H1 (cell line): ENCODE measurements at regions not wholly inside any gene's neighbourhood (a gene's known extent, or its start where the extent isn't known, plus 50 kb on each side); places are given as distances from the start of the nearest gene placed in this dataset.
"Not testable (repeated sequence)": the region's sequence is repeated elsewhere in the genome, so short reads cannot be mapped to it uniquely, and the experiment has no call there.

ENCODE experiments used
- CTCF ChIA-PET: fragments of 300-600 bp; sonication (Branson Sonifier 250); formaldehyde crosslinking; loops from one replicate; lab custom pipeline; 2021; ENCODE audit not compliant: partially characterized antibody; lab: Charles Lee
- POLR2A ChIA-PET: fragments of 300-600 bp; sonication (Branson Sonifier 250); formaldehyde crosslinking; loops from one replicate; lab custom pipeline; 2021; ENCODE audit warnings: inconsistent platforms; ENCODE audit not compliant: partially characterized antibody; lab: Charles Lee
- DNase-seq, 2 experiments: peaks; one replicate each; pipeline versions ENCODE4 v3.0.0 to v3.0.0-alpha.2; 2010 to 2022; ENCODE audit warnings: low spot score in 2 of 2, low read depth in 1 of 2, mixed read lengths in 1 of 2
- FAIRE-seq: peaks from 2 replicates; lab custom pipeline; 2011; peaks lifted over from hg19 to GRCh38; lab: Jason Lieb, UNC
- H2AFZ ChIP-seq: 2 replicates; pipeline ENCODE4 v1.8.1; 2012; ENCODE audit warnings: low read length, inconsistent platforms
- H2AK5ac ChIP-seq: 2 replicates; pipeline ENCODE4 v1.6.1; 2013; ENCODE audit warnings: low read depth, low read length
- H2BK120ac ChIP-seq: replicated peaks from 2 replicates; pipeline ENCODE3; 2013; ENCODE audit warnings: low read depth, low read length, inconsistent platforms
- H2BK12ac ChIP-seq: 2 replicates; pipeline ENCODE4 v1.6.1; 2013; ENCODE audit warnings: low read depth, low read length
- H2BK15ac ChIP-seq: 2 replicates; pipeline ENCODE4 v1.6.1; 2013; ENCODE audit warnings: low read length
- H2BK20ac ChIP-seq: 2 replicates; pipeline ENCODE4 v1.6.1; 2013; ENCODE audit warnings: low read length
- H2BK5ac ChIP-seq: 2 replicates; pipeline ENCODE4 v1.6.1; 2013; ENCODE audit warnings: low read depth, low read length
- H3K14ac ChIP-seq: 2 replicates; pipeline ENCODE4 v1.6.1; 2013; ENCODE audit warnings: inconsistent platforms; ENCODE audit not compliant: insufficient read length
- H3K18ac ChIP-seq: 2 replicates; pipeline ENCODE4 v1.6.1; 2013; ENCODE audit warnings: low read length; ENCODE audit errors: extremely low read depth
- H3K23ac ChIP-seq: 2 replicates; pipeline ENCODE4 v1.6.1; 2013; ENCODE audit warnings: inconsistent platforms; ENCODE audit not compliant: insufficient read length
- H3K23me2 ChIP-seq: 2 replicates; pipeline ENCODE4 v1.6.1; 2013; ENCODE audit warnings: low read depth, low read length
- H3K27ac ChIP-seq: 2 replicates; pipeline ENCODE4 v1.6.1; 2011; ENCODE audit warnings: low read depth, low read length, inconsistent platforms
- H3K27me3 ChIP-seq, 4 experiments: replicated peaks in 1 of 4; 1 replicate in 1 of 4; 2 replicates in 3 of 4; pipeline versions ENCODE4 v1.6.1 to v1.8.1; 2011 to 2013; ENCODE audit warnings: low read length in 3 of 4, mild to moderate bottlenecking in 3 of 4, inconsistent platforms in 2 of 4, mixed read lengths in 2 of 4, moderate library complexity in 1 of 4; ENCODE audit not compliant: control insufficient read depth in 3 of 4, insufficient read depth in 3 of 4; ENCODE audit errors: extremely low read depth in 1 of 4
- H3K36me3 ChIP-seq, 4 experiments: 2 replicates each; pipeline versions ENCODE4 v1.6.1 to v1.8.1; 2011 to 2013; ENCODE audit warnings: mild to moderate bottlenecking in 4 of 4, low read length in 3 of 4, moderate library complexity in 2 of 4, control low read depth in 1 of 4, inconsistent platforms in 1 of 4; ENCODE audit not compliant: insufficient read depth in 4 of 4, control insufficient read depth in 2 of 4
- H3K4ac ChIP-seq: replicated peaks from 2 replicates; pipeline ENCODE3; 2013; ENCODE audit warnings: low read length, low read depth, mixed read lengths, inconsistent platforms; ENCODE audit not compliant: insufficient read length
- H3K4me1 ChIP-seq, 4 experiments: replicated peaks in 1 of 4; 1 replicate in 1 of 4; 2 replicates in 3 of 4; pipeline versions ENCODE4 v1.6.1 to v1.8.1; 2011 to 2013; ENCODE audit warnings: low read length in 3 of 4, inconsistent platforms in 2 of 4, mixed read lengths in 1 of 4; ENCODE audit not compliant: insufficient read depth in 4 of 4, control insufficient read depth in 3 of 4
- H3K4me2 ChIP-seq, 2 experiments: 2 replicates each; pipeline versions ENCODE4 v1.6.1 to v1.8.1; 2011 to 2013; ENCODE audit warnings: low read depth in 2 of 2, low read length in 2 of 2, control low read depth in 1 of 2, inconsistent platforms in 1 of 2, mild to moderate bottlenecking in 1 of 2; ENCODE audit not compliant: insufficient read depth in 1 of 2
- H3K4me3 ChIP-seq, 4 experiments: fragments of 200-600, 300-600 bp in 1 of 4; sonication (generic), shearing (Covaris generic), sonication (Bioruptor Twin) in 1 of 4; 2 replicates each; pipeline versions ENCODE4 v1.5.1 to v1.8.1; 2011 to 2016; ENCODE audit warnings: low read length in 4 of 4, low read depth in 3 of 4, control low read depth in 2 of 4, inconsistent platforms in 2 of 4, mild to moderate bottlenecking in 2 of 4, mixed read lengths in 1 of 4, moderate library complexity in 1 of 4; ENCODE audit not compliant: insufficient read depth in 2 of 4; ENCODE audit errors: extremely low read depth in 1 of 4
- H3K56ac ChIP-seq: replicated peaks from 2 replicates; pipeline ENCODE3; 2013; ENCODE audit warnings: low read depth, mild to moderate bottlenecking, mixed read lengths, low read length, inconsistent platforms; ENCODE audit not compliant: insufficient read length
- H3K79me1 ChIP-seq: 2 replicates; pipeline ENCODE4 v1.6.1; 2013; ENCODE audit warnings: low read depth, low read length, control low read depth
- H3K79me2 ChIP-seq, 2 experiments: 2 replicates each; pipeline versions ENCODE4 v1.6.1 to v1.8.1; 2012 to 2013; ENCODE audit warnings: low read length in 2 of 2, mild to moderate bottlenecking in 2 of 2, inconsistent platforms in 1 of 2; ENCODE audit not compliant: insufficient read depth in 2 of 2, control insufficient read depth in 1 of 2
- H3K9ac ChIP-seq, 4 experiments: replicated peaks in 1 of 4; 1 replicate in 1 of 4; 2 replicates in 3 of 4; pipeline versions ENCODE4 v1.6.1 to v1.8.1; 2011 to 2013; ENCODE audit warnings: low read depth in 3 of 4, low read length in 3 of 4, control low read depth in 2 of 4, mild to moderate bottlenecking in 2 of 4, moderate library complexity in 2 of 4, inconsistent platforms in 1 of 4; ENCODE audit errors: extremely low read depth in 1 of 4
- H3K9me3 ChIP-seq, 2 experiments: 2 replicates each; pipeline versions ENCODE4 v1.6.1 to v1.8.1; 2012 to 2013; ENCODE audit warnings: mild to moderate bottlenecking in 2 of 2, moderate library complexity in 2 of 2, control low read depth in 1 of 2, inconsistent platforms in 1 of 2, low read depth in 1 of 2, low read length in 1 of 2, mixed read lengths in 1 of 2; ENCODE audit not compliant: insufficient read depth in 2 of 2
- H4K20me1 ChIP-seq, 2 experiments: replicated peaks in 1 of 2; 2 replicates each; pipeline versions ENCODE3 to v1.8.1; 2011 to 2013; ENCODE audit warnings: inconsistent platforms in 2 of 2, low read length in 2 of 2, mild to moderate bottlenecking in 1 of 2; ENCODE audit not compliant: insufficient read depth in 2 of 2, control insufficient read depth in 1 of 2
- H4K5ac ChIP-seq: 2 replicates; pipeline ENCODE4 v1.6.1; 2013; ENCODE audit warnings: low read length, low read depth, mixed read lengths, inconsistent platforms; ENCODE audit not compliant: insufficient read length
- H4K8ac ChIP-seq: 2 replicates; pipeline ENCODE4 v1.8.0; 2013; ENCODE audit warnings: mild to moderate bottlenecking, moderate library complexity, low read length, inconsistent platforms; ENCODE audit not compliant: insufficient read depth; ENCODE audit errors: extremely low read depth
- H4K91ac ChIP-seq: replicated peaks from 2 replicates; pipeline ENCODE3; 2013; ENCODE audit warnings: low read length, mixed read lengths, inconsistent platforms; ENCODE audit not compliant: insufficient read length
- WGBS, 2 experiments: shearing (Covaris generic) in 1 of 2; methylation state at CpG; one replicate each; pipeline versions ENCODE4 v1.1.6 to v1.1.7; 2013 to 2015; ENCODE audit warnings: low lambda C conversion rate in 2 of 2, mixed read lengths in 2 of 2, inconsistent platforms in 1 of 2, low coverage in 1 of 2, missing lambda C conversion rate in 1 of 2; ENCODE audit not compliant: insufficient replicate concordance in 2 of 2, insufficient coverage in 1 of 2, insufficient read length in 1 of 2; ENCODE audit errors: extremely low coverage in 1 of 2, missing lambda C conversion rate in 1 of 2; 5-methylcytosine and 5-hydroxymethylcytosine counted together

GRCh38 chr3:194951629-194951920 is 265.9 kb downstream of the FAM43A start:
- H3K9ac ChIP-seq, FAIRE-seq, H3K9me3 ChIP-seq, H3K18ac ChIP-seq, H4K8ac ChIP-seq, H4K91ac ChIP-seq, H4K5ac ChIP-seq, H2BK20ac ChIP-seq, H2BK15ac ChIP-seq, H2BK5ac ChIP-seq, POLR2A ChIA-PET, H3K4me1 ChIP-seq, H4K20me1 ChIP-seq, H3K56ac ChIP-seq, H3K23ac ChIP-seq, H2AFZ ChIP-seq, H3K36me3 ChIP-seq, H3K27ac ChIP-seq, DNase-seq, H3K4ac ChIP-seq, H3K4me3 ChIP-seq, H3K4me2 ChIP-seq, H3K79me2 ChIP-seq, H3K23me2 ChIP-seq, H2AK5ac ChIP-seq, H3K14ac ChIP-seq, H2BK12ac ChIP-seq, H3K79me1 ChIP-seq, H3K27me3 ChIP-seq, H2BK120ac ChIP-seq: not testable (repeated sequence)
- CTCF ChIA-PET = interaction anchor here (3.3 kb wide), 1 partner anchor 269 kb away, joined by 24 read pairs; no protein-coding TSS in a partner anchor
- 87% methylated on average over 9 of the region's 9 CpGs; no CpG with 5 or more reads in 1 of the 2 experiments for WGBS, 2 experiments
